ENCODE measurements at regions not wholly inside any gene's neighbourhood (a gene's known extent, or its start where the extent isn't known, plus 50 kb on each side); places are given as distances from the start of the nearest gene placed in this dataset.

DNA sequence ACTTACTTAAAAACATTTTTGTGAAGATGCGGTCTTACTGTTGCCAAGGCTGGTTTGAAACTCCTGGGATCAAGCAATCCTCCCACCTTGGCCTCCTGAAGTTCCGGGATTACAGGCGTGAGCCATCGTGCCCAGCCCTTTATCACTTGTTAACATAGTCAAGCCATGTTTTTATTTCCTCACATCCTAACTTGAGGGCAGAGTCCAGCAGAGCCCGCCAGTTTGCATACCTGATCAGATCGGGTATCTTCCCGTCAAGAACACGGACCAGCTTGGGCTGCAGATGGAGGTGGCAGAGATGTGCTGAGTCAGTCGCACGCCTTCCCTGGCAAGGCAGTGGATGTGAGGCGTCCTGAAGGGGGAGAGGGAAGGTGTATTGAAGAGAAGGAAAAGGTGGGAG, 447.3 kb upstream of the USP9Y start:
- Histone ChIP-seq H3K79me2 (ENCODE audit: control insufficient read depth, insufficient read depth, low read length) (no peaks in the 10 kb centered on the region), H3K9ac (replicated peaks; ENCODE audit: extremely low read depth, insufficient read depth, low read length) (no peak overlapping the region), H3K27ac (ENCODE audit: insufficient read depth, low read depth, low read length) (no peak overlapping the region), H4K20me1 (replicated peaks; ENCODE audit: control insufficient read depth, extremely low read depth, insufficient read depth, low read length) (no peaks in the 10 kb centered on the region), H2AFZ (ENCODE audit: low read depth, low read length) (no peak overlapping the region), H3K9me1 (replicated peaks; ENCODE audit: control insufficient read depth, extremely low read depth, insufficient read depth, low read length) (no peaks in the 10 kb centered on the region), H3K36me3 (ENCODE audit: control insufficient read depth in 2 of 2, extremely low read depth in 1 of 2, insufficient read depth in 2 of 2, low read length in 2 of 2) (no peaks in the 10 kb centered on the region), H3K4me2 (ENCODE audit: insufficient read depth, low read length) (no peak overlapping the region), H3K9me3 (replicated peaks; ENCODE audit: control insufficient read depth, insufficient read depth, low read length) (no peaks in the 10 kb centered on the region), H3K4me1 (ENCODE audit: control insufficient read depth, extremely low read depth, insufficient read depth, low read length) (no peaks in the 10 kb centered on the region), H3K27me3 (ENCODE audit: control insufficient read depth in 2 of 2, insufficient read depth in 2 of 2, low read length in 2 of 2) (no peaks in the 10 kb centered on the region), H3K4me3 (replicated peaks in 1 of 3; ENCODE audit: insufficient read depth in 1 of 3, low read depth in 1 of 3, low read length in 3 of 3) (no peak overlapping the region)
- dilution Hi-C loops (cut with MboI; ENCODE audit: extremely low pct_ligation_motif_present, low sequenced_read_pairs): no loop called here
- no TSS peak for BruUV-seq (replicated peaks)
- ChIA-PET CTCF (no interaction called here), POLR2A (no interaction called here)
- TF ChIP-seq JUN (IDR thresholded peaks at IDR 0.05; ENCODE audit: borderline replicate concordance, insufficient read depth, insufficient read length, low read depth) (no peak), MYC (IDR thresholded peaks at IDR 0.05; ENCODE audit: low read depth, low read length) (no peak), EZH2 (IDR thresholded peaks at IDR 0.05; ENCODE audit: borderline replicate concordance, low read depth, low read length, severe bottlenecking) (no peak), GATA2 (IDR thresholded peaks at IDR 0.05; ENCODE audit: insufficient read depth, insufficient read length, low read depth, low read length) (no peak), POLR2AphosphoS5 (IDR thresholded peaks at IDR 0.05; ENCODE audit: insufficient read depth, low read depth, low read length) (no peak), FOS (IDR thresholded peaks at IDR 0.05; ENCODE audit: borderline replicate concordance, insufficient read depth, low read length) (no peak), POLR2A (IDR thresholded peaks at IDR 0.05; ENCODE audit: low read depth, low read length) (no peak)
- TF ChIP-seq, protein P1, sequence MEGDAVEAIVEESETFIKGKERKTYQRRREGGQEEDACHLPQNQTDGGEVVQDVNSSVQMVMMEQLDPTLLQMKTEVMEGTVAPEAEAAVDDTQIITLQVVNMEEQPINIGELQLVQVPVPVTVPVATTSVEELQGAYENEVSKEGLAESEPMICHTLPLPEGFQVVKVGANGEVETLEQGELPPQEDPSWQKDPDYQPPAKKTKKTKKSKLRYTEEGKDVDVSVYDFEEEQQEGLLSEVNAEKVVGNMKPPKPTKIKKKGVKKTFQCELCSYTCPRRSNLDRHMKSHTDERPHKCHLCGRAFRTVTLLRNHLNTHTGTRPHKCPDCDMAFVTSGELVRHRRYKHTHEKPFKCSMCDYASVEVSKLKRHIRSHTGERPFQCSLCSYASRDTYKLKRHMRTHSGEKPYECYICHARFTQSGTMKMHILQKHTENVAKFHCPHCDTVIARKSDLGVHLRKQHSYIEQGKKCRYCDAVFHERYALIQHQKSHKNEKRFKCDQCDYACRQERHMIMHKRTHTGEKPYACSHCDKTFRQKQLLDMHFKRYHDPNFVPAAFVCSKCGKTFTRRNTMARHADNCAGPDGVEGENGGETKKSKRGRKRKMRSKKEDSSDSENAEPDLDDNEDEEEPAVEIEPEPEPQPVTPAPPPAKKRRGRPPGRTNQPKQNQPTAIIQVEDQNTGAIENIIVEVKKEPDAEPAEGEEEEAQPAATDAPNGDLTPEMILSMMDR (IDR thresholded peaks at IDR 0.05; ENCODE audit: extremely low read depth in 1 of 2, insufficient read depth in 1 of 2, low read depth in 1 of 2, low read length in 2 of 2): no peak
- TF ChIP-seq, protein P2, sequence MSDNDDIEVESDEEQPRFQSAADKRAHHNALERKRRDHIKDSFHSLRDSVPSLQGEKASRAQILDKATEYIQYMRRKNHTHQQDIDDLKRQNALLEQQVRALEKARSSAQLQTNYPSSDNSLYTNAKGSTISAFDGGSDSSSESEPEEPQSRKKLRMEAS (IDR thresholded peaks at IDR 0.05; ENCODE audit: insufficient read depth, insufficient read length): no peak
- FAIRE-seq (no peak), DNase-seq (ENCODE audit: low read depth, low spot score) (no peak)
- intact Hi-C loops (cut with micrococcal nuclease): no loop called here

Measured in endothelial cell of umbilical vein (primary cell).